ENCODE measurements at regions not wholly inside any gene's neighbourhood (a gene's known extent, or its start where the extent isn't known, plus 50 kb on each side); places are given as distances from the start of the nearest gene placed in this dataset.

- H3K27ac Mint-ChIP-seq = no peak overlapping the region
- H3K79me2 ChIP-seq (ENCODE audit: insufficient read depth, low read length) = no peaks in the 10 kb centered on the region
- no peak overlapping the region for H3K9ac ChIP-seq (ENCODE audit: insufficient read depth, low read length, poor library complexity, severe bottlenecking)
- H3K36me3 ChIP-seq (replicated peaks in 1 of 2; ENCODE audit: control insufficient read depth in 1 of 2, insufficient read depth in 2 of 2, low read length in 2 of 2) = no peaks in the 10 kb centered on the region
- H3K4me2 ChIP-seq (replicated peaks; ENCODE audit: extremely low read depth, low read length, poor library complexity, severe bottlenecking) = no peak overlapping the region
- no peaks in the 10 kb centered on the region for H3K4me1 Mint-ChIP-seq
- H4K20me1 ChIP-seq (ENCODE audit: insufficient read depth, low read length) = no peaks in the 10 kb centered on the region
- intact Hi-C loops (cut with micrococcal nuclease) = no loop called here
- no peak overlapping the region for H3K4me3 ChIP-seq (replicated peaks in 1 of 3; ENCODE audit: low read depth in 2 of 3, low read length in 3 of 3)
- no CpG with 5 or more reads among the region's 2 CpGs for WGBS (ENCODE audit: insufficient coverage)
- DNase-seq = no peak
- H3K27me3 Mint-ChIP-seq (ENCODE audit: low read depth in 3 of 3) = peaks cover 0 to 1% (median 0%) of the 10 kb centered on the region in 3 donors
- peaks cover 3 to 20% (median 7%) of the 10 kb centered on the region in 7 donors for H3K9me3 Mint-ChIP-seq
- H3K36me3 Mint-ChIP-seq = no peaks in the 10 kb centered on the region
- H3K9me3 ChIP-seq (replicated peaks in 1 of 2; ENCODE audit: control insufficient read depth in 1 of 2, insufficient read depth in 1 of 2, low read length in 2 of 2) = peaks cover 7 to 16% of the 10 kb centered on the region in 2 donors
- no peak overlapping the region for H2AFZ ChIP-seq (ENCODE audit: insufficient read depth, low read depth, low read length, poor library complexity, severe bottlenecking)
- H3K4me3 Mint-ChIP-seq = no peak overlapping the region
- H3K27ac ChIP-seq (ENCODE audit: low read depth in 1 of 2, low read length in 2 of 2) = no peak overlapping the region
- H3K4me1 ChIP-seq (ENCODE audit: control insufficient read depth in 1 of 2, insufficient read depth in 2 of 2, low read length in 2 of 2) = no peaks in the 10 kb centered on the region
- no peak for TF ChIP-seq CTCF (IDR thresholded peaks at IDR 0.05)
- H3K27me3 ChIP-seq (ENCODE audit: control insufficient read depth in 2 of 2, insufficient read depth in 2 of 2, low read length in 2 of 2) = no peaks in the 10 kb centered on the region
Observed at GRCh38 chr1:242754125-242754524, 229.6 kb upstream of the PLD5 start.

GRCh38 chr1:242747233-242747632 lies 222.7 kb upstream of the PLD5 start:
- Mint-ChIP-seq H3K27me3 (ENCODE audit: low read depth in 3 of 3) (no peaks in the 10 kb centered on the region), H3K9me3 (peaks cover 6 to 14% (median 8%) of the 10 kb centered on the region in 7 donors)

More at GRCh38 chr1:242747233-242747632, 222.7 kb upstream of the PLD5 start:
- Histone ChIP-seq H4K20me1 (ENCODE audit: insufficient read depth, low read length) (no peaks in the 10 kb centered on the region), H3K27me3 (ENCODE audit: control insufficient read depth in 2 of 2, insufficient read depth in 2 of 2, low read length in 2 of 2) (no peaks in the 10 kb centered on the region), H3K4me1 (ENCODE audit: control insufficient read depth in 1 of 2, insufficient read depth in 2 of 2, low read length in 2 of 2) (no peaks in the 10 kb centered on the region), H3K27ac (ENCODE audit: low read depth in 1 of 2, low read length in 2 of 2) (no peak overlapping the region), H3K4me2 (replicated peaks; ENCODE audit: extremely low read depth, low read length, poor library complexity, severe bottlenecking) (no peak overlapping the region), H3K36me3 (replicated peaks in 1 of 2; ENCODE audit: control insufficient read depth in 1 of 2, insufficient read depth in 2 of 2, low read length in 2 of 2) (no peaks in the 10 kb centered on the region), H3K9me3 (replicated peaks in 1 of 2; ENCODE audit: control insufficient read depth in 1 of 2, insufficient read depth in 1 of 2, low read length in 2 of 2) (peaks cover 4 to 6% of the 10 kb centered on the region in 2 donors), H3K4me3 (replicated peaks in 1 of 3; ENCODE audit: low read depth in 2 of 3, low read length in 3 of 3) (no peak overlapping the region), H3K9ac (ENCODE audit: insufficient read depth, low read length, poor library complexity, severe bottlenecking) (no peak overlapping the region), H3K79me2 (ENCODE audit: insufficient read depth, low read length) (no peaks in the 10 kb centered on the region), H2AFZ (ENCODE audit: insufficient read depth, low read depth, low read length, poor library complexity, severe bottlenecking) (no peak overlapping the region)
- no peak overlapping the region for H3K4me3 Mint-ChIP-seq
- TF ChIP-seq CTCF (IDR thresholded peaks at IDR 0.05) = no peak
- no peak overlapping the region for H3K27ac Mint-ChIP-seq
- DNase-seq = no peak
- H3K36me3 Mint-ChIP-seq = no peaks in the 10 kb centered on the region
- intact Hi-C loops (cut with micrococcal nuclease) = no loop called here
- 93% methylated on average over 5 of the region's 5 CpGs for WGBS (ENCODE audit: insufficient coverage)
- no peaks in the 10 kb centered on the region for H3K4me1 Mint-ChIP-seq

Data from CD14-positive monocyte (primary cell).